Occipital lobe (tissue), 1 donor: ENCODE measurements at regions not wholly inside any gene's neighbourhood (a gene's known extent, or its start where the extent isn't known, plus 50 kb on each side); places are given as distances from the start of the nearest gene placed in this dataset.
"Not testable (repeated sequence)": the region's sequence is repeated elsewhere in the genome, so short reads cannot be mapped to it uniquely, and the experiment has no call there.

Experiments
- DNase-seq: peaks from one replicate; lab custom pipeline; 2025; lab: John Stamatoyannopoulos, UW

DNA sequence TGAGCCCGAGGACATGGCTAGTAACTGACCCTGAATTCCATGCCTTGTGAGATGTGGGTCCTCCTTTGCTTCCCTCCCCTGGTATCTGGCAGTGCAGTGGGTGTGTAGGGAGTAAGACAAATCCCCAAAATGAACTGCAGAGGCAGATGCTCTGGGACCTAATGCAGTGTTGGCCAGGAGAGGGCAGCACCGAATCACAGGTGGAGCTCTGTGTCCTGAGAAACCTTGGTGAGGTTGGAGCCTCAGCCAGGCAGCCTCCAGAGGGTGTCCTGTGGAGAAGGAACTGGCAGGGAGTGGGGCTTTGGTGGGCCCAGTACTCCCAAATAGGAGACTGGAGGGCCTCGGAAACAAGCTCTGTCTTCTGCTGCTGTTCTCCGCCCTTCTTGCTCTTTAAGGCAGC is 209.9 kb downstream of the CCNG2 start:
- DNase-seq = not testable (repeated sequence)

DNA sequence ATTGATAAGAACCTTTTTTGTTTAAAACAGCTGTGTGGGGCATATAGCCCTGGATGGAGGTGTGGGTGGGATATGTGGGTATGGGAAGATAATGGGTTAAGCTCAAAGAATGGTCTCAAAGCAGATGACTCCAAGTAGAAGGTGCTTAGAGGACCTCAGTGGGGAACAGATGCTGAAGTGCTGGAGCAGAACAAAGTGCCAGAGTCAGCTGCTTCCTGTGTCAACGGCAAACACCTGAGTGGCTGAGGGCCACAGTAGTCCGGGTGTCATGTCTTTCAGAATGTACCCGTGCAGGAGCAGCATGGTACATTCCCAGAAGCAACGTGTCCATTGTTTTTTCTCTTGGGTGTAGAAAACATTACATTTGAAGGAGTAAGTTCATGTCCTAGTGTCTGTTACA is 210.6 kb downstream of the CCNG2 start:
- DNase-seq = no peak

DNA sequence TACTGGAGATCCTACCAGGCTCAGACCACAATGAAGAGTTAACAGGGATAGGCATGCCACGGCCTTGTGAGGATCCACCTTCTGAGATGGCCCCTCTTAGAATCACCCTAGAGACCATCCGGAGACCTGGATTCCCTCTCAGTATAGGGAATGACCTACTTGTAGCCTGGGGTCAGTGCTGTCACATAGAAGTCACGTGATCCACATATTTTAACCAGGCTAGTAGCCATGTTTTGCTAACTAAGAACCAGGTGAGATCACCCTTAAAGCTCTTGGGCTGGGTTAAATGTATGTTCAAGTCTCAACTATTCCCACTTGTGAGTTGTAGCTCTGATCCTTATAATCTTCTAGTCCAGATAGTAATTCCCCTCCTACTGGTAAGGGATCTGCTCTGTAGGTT is 215.4 kb downstream of the CCNG2 start:
- DNase-seq = no peak

DNA sequence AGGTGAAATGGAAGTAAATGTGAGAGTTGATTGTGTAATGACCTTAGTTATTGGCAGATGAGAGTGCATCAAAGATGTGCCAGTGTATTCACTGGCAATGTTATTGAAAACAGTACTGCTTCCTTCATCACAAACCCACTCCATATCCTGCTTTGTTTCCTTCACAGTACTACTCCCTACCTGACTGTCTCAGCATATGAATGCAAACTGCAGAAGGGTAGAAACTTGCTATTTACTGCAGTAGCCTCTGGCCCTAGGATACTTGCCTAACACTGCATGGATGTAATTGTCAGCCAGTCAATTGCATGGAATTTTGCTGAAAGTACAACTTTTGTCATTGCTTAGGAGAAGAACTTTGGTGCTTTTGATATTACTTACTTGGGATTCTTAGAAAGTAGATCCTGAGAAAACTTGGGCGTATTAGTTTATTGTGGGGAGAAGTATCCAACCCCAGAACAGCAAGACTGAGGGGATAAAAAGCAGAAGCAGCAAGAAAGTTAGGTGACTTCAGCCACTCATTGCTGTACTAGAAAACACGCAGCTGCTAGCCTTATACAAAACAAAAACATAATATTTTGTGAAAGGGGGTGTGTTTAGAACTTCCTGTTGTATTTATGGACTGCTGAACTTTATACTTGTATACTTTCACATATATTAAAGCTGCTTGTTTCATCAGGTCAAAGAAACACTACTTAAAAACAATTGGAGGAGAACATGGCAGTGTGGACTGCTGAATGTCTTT is 219.0 kb downstream of the CCNG2 start:
- no peak for DNase-seq

DNA sequence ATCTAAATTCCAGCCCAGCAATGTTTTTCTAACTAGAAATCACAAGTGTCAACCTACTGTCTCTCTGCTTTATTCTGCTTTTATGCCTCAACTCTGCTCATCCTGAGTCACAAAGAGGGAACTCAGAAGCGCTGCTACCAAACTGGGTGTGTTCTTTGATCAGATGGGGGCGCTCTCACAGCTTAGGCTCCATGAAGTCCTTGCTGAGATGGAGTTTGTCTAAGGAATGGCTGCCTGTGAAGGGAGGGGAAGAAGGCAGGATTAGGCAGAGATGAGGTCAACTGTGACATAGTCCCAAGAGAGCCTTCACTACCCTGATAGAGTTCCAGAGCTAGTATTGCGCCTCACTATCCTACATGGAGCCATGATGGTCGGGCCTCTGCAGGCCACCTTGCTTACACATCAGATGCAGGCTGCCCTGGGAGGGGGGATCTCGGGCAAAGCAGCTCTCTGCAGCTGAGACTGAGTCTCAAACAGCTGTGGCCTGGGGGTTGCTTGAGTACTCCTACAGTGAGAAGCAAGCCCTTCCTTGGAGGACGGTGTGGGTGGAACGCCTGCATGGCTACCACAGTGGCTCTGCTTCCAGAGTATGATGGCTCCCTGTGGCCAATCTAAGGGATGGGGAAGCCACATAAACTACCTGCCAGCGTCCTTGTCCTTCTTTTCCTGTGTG is 219.9 kb downstream of the CCNG2 start:
- DNase-seq = no peak

DNA sequence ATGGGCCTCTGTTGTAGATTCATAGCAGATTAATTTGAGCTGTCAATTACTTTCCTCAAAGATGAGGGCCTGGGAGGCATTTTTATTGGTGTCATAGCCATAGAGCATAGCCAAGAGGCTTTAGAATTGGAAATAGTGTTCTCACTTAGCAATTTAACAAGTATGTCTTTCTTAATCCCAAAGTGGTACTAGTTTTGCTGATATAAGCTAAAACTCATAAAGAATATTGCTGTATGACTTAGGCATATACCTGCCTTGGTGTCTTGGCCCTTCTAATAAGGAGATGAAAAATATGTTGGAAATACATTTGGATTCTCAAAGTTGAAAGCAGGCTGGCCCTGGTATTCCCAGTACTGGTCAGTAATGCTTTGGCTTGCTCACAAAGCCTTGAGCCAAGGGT is 221.5 kb upstream of the CXCL13 start:
- no peak for DNase-seq

DNA sequence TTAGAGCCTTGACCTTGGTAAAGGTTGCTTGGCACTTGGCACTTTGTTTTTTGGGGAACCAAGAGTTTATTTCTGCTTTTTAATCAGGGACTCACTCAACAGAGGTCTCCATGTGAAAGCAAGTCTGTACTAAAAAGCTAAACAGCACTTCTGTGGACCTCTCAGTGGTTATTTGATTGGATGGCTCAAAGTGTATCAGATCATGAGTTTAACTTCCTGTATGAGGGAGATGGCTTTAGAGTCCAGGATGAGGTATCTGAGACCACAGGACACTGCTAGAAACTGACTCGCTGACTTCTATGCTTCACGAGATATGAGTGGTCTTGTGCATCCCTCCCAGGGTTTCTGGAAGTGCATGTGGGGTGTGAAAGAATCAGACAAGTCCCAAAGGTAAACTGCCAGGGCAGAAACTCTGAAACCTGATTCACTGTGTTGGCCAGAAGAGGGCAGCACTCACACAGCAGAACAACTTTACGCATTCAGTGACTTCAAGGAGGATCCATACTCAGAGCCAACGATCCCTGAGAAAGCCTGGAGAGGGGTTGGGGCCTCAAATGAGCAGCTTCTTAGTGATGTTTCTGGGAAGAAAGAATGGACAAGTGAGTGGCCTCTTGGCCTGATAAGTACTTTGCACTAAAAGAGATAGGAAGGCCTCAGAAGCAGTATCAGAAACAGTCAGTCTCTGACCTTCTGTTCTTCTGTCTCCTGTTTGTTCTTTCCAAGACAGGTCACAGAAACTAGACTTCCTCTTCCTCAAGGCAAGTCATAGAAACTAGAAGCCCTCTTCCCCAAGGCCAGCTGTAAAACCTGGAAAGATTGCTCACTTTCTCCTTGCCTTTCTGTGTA is 220.3 kb upstream of the CXCL13 start:
- DNase-seq = peak; percentile 27

DNA sequence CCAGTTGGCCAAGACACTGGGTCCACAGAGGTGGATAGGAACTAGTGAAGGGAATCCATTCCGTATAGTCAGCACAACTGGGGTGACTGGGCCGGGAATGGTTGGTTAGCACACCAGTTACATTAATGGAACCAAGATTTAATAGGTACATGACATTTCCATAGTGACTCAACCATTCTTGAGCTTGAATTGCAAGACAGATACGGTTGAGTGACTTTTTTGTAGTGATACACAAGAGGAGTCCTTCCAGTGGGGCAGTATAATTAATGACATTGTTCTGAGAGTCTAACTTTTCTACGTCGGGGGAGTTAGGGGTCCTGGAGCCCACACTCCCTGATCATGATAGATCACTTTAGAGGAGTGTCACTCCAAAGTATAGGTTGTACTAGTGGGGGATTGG is 211.6 kb upstream of the CXCL13 start:
- no peak for DNase-seq

DNA sequence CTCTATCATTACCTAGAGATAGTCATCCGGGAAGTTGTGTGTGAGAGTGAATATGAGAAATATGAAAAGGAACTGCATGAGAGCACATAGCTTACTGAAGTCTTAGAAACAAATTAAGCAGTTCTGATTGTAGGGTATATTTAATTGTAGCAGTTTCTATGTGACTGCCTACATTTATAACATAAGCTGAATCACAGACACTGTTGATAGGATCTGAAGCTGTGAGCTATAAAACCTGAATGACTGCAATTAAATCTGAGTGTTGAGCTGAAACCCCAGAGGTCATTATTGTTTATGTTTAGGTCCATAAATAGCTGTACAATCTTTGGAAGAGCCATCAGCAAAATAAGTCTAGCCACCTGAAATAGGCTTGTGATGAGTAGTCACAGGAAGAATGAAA is 210.1 kb upstream of the CXCL13 start:
- DNase-seq = no peak

DNA sequence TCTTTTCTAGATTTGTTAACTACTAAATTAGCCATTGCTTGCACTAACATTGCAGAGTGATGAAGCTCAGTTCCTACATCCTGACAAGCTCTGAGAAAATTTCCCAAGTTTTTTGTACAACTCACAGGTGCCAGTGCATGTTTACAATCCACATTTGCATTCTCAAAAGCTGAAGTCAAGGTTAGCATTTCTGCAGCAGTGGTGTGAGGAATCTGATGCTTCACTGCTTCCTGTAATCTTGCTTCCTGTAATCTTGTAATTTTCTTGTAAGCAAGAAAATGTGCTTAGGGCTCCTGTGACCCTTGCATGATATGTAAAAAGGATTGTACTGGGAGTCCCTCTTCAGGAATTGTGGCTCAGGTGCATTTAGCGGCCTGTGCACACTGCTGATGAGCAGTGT is 207.4 kb upstream of the CXCL13 start:
- DNase-seq = no peak

DNA sequence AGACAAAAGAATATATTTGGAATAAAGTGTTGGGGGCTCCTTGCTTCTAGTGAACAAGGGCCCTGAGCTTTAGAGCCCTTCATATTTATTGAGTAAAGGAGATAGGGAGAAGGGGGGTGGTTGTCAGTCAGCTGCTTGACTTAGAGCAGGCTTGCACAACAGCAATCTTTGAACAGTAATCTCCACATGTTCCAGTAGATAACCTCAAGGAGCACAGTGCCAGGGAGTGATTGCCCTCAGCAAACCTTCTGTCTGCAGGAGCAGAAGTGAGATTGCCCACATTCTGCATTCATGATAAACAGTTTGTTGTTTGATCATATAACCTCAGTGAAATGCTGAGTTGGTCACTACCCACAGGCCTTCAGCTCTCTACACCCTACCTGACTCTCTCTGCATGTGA is 205.8 kb upstream of the CXCL13 start:
- no peak for DNase-seq

DNA sequence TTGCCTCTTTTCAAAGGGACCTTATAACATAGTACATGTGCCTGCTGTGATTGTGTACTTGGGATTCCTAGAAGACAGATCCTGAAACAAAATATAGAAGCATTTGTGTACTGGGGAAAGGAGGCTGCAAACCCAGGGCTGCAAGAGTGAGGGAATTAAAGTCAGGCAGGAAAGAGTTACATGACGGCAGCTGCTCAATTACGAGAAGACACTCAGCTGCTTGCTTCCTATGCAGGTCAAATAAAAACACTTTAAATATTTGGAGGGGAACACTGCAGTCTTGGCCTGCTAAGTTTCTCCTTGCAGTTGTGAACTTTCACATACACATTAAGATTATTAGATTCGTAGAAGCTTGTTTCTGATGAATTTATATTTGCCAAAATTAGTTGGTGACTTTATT is 191.9 kb upstream of the CXCL13 start:
- DNase-seq = no peak

DNA sequence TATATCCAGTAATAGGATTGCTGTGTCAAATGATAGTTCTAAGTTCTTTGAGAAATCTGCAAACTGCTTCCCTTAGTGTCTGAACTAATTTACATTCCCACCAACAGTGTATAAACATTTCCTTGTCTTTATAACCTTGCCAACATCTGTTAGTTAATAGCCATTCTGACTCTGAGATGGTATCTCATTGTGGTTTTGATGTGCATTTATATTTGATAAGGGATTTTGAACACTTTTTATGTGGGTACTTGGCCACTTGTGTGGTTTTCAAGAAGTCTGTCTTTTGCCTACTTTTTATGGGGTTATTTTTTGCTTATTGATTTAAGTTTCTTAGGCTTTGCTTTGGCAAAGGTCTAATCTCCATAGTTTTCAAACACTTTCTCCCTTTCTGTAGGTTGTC is 189.9 kb upstream of the CXCL13 start:
- no peak for DNase-seq

DNA sequence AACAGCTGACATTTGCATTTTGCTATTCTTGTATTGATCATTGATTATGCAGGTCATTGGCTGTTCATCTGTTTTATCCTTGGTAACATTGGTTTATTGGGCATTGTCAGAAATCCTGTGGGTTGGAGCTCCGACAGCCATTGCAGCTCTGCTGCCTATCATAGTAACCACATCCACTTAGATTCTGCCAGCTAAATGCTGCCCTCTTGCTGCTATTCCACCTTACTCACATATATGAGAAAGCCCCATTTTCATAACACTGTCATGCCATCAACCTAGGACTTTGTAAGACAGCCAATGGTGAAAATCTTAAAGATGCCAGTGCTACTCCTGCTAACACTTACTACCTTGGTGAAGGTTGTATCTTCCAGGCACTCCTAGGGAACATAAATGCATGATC is 187.3 kb upstream of the CXCL13 start:
- DNase-seq = no peak

DNA sequence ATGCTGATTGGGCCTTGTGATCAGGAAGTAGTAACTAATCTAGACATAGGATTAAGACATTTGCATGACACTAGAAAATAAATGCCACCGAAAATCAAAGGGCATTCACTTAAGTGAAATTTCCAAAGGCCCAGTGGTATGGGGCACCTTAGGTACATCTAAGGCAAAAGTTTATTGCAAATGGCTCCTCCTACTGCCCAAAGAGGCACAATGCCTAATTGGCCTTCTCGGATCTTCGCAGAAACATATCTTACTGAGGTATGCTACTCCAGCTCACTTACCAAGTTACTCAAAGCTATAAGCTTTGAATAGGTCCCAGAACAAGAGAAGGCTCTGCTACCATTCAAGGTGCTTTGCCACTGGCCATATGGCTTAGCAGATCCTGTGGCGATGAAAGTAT is 174.8 kb upstream of the CXCL13 start:
- DNase-seq = no peak

DNA sequence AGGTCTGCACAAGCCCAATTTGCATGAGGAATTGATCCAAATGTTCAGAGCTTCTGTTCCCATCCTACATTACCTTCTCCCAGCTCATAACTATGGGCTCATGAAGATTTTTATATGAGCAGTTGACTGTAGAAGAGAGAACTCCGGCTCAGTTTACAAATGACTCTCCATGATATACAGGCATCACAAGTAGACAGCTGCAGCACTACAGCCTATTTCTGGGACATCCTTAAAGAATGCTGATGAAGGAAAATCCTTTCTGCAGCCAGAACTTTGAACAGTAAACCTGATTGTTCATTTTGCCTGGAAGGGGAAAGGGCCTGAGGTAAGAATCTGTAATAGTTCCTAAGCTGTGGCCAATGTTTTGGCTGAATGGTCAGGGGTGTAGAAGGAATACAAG is 174.1 kb upstream of the CXCL13 start:
- no peak for DNase-seq

DNA sequence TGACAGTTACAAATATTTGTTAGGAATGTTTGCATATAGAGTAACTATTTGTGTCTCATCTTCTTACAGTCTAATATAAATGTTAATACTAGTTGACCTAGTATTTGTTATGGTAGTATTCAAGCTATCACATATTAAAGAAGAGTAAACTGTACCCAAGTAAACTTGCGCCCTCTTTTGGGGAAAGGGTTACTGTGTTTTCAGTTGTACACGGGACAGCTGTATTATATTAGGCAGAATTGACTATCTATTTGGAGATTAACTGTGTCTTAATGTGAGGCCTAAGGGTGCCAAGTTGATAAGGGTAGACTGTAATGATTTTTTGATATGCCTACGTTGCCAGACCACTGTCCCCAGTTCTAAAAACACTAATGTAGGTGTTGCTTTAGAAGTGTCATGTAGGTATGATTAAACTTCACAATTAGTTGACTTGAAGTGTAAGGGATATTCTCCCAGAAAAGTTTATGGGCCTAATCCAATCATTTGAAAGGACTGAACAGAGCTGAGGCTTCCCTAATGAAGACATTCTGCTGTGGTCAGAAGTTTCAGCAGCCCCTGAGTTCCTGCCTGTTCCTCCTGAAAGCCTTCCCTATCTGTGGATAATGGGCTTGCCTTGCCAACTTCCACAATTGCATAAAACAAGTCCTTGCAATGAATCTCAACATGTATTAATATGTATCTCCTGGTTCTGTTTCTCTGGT is 172.8 kb upstream of the CXCL13 start:
- DNase-seq = no peak

DNA sequence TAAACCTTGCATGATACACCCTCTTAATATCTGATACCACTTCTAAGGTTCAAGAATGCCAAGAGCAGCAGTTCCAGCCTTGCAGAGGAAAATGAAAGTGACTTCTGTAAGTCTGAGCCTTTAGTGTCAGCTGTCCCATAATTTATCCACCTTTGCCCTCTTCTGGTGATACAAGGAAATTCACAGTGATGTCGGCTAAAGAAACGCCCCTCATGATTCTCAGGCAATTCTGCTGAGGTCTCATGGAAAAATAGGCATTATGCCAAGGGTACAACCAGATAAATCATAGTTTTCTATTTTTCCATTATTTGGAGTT is 172.2 kb upstream of the CXCL13 start:
- no peak for DNase-seq

DNA sequence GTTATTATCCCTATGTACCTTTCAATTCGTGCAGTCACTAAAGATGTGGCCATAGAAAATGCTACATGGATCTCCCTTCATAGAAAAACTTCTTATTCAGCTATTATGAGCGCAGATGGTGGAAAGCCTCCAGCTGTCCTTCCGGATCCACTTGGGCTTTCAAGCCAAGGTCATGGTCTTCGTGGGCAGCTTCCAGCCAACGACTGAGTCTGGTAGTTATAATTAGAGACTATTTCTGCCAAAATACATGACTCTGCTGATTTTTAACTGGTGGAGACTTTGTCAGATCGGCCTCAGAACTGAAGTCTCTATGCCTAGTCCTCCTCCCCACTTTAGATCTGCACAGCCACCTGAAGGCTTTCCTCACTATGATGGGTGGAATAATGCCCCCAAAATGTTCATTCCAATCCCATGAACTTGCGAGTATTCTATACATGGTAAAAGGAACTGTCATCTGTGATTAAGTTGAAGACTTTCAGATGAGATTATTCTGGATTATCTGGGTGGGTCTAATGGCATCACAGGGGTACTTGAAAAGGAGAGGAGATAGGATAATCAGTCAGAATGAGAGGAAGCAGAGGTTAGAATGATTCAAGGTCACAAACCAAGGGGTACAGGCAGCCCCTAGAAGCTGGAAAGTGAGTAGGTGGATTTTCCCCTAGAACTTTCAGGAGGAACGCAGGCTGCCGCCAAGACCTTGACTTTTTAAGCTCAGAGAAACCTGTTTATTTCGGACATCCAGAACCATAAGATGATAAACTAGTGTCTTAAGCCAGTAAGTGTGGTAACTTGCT is 171.1 kb upstream of the CXCL13 start:
- no peak for DNase-seq

DNA sequence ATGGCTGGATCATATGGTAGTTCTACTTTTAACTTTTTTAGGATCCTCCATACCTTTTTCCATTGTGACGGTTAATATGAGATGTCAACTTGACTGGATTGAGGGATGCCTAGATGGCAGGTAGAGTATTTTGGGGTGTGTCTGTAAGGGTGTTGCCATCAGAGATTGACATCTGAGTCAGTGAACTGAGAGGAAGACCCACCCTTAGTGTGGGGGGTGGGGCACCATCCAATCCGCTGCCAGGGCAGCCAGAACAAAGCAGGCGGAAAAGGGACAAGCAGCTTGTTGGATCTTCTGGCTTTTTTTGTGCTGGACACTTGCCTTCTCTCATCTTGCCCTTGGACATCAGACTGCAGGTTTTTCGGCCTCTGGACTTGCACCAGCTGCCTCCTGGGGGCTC is 168.5 kb upstream of the CXCL13 start:
- DNase-seq = no peak

DNA sequence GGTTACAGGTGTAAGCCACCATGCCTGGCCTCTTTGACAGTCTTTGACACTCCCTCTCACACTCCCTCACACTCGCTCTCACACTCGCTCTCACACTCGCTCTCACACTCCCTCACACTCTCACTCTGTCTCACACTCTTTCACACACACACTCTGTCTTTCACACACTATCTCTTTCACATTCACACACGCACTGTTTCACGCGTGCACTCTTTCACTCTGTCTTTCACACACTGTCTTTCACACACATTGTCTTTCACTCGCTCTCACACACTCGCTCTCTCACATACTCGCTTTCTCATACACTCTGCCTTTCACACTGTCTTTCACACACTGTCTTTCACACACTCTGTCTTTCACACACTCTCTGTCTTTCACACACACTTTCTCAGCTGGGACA is 167.1 kb upstream of the CXCL13 start:
- no peak for DNase-seq
